Choroid plexus epithelial cell (primary cell): ENCODE measurements at regions not wholly inside any gene's neighbourhood (a gene's known extent, or its start where the extent isn't known, plus 50 kb on each side); places are given as distances from the start of the nearest gene placed in this dataset.

ENCODE experiments used
- DNase-seq: peaks from one replicate; pipeline ENCODE4 v3.0.0-alpha.2; 2010; ENCODE audit warnings: low read depth
- H3K4me3 ChIP-seq: 2 replicates; pipeline ENCODE4 v1.5.1; 2011; ENCODE audit warnings: low read depth, mild to moderate bottlenecking, control low read depth, low read length, moderate library complexity
- TF ChIP-seq, protein P1 (sequence below): conservative IDR thresholded peaks from 2 replicates; pipeline ENCODE4 v1.5.1; 2011; ENCODE audit warnings: low read depth, mild to moderate bottlenecking, control low read depth, inconsistent platforms, low read length, moderate library complexity

DNA sequence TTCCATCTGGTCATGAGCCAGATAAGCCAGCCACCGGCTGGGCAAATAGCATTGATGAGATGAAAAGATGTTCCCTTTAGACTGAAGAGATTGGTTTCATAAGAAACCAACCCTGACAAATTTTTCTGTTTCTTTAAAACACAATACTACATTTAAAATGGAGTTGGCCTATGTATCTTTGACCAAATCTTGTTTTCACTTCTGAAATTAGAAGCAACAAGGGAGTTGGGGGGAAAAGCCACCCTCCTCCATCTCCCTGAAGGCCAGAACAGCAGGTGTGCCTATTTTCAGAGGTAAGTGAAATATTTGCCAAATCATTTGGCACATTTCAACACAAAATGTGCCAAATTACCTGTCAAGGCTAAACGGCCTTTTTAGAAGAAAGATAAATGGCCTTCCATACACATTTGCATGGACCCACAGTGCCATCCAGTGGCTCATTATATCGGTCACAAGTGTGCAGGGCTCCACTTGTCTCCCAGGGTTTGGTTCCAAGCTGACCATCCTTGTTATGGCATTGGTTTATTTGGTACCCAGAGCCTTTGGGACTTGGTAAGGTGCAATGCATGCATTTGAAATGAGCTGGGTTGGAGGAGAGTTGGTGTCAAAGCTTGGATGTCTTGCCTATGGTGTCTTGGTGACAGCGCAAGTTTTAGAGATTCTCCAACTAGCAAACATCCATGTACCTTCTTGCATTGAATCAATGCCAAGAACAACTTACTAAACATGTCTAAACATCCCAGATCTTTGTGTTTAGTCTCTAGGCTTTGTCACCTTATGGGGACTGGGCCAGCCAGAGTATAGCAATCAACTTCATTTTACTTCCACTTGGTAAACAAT lies 372.0 kb upstream of the KIF2A start:
- DNase-seq: peak; percentile 73
- H3K4me3 ChIP-seq: no peak overlapping the region
- TF ChIP-seq, protein P1, sequence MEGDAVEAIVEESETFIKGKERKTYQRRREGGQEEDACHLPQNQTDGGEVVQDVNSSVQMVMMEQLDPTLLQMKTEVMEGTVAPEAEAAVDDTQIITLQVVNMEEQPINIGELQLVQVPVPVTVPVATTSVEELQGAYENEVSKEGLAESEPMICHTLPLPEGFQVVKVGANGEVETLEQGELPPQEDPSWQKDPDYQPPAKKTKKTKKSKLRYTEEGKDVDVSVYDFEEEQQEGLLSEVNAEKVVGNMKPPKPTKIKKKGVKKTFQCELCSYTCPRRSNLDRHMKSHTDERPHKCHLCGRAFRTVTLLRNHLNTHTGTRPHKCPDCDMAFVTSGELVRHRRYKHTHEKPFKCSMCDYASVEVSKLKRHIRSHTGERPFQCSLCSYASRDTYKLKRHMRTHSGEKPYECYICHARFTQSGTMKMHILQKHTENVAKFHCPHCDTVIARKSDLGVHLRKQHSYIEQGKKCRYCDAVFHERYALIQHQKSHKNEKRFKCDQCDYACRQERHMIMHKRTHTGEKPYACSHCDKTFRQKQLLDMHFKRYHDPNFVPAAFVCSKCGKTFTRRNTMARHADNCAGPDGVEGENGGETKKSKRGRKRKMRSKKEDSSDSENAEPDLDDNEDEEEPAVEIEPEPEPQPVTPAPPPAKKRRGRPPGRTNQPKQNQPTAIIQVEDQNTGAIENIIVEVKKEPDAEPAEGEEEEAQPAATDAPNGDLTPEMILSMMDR: peak; percentile 80

DNA sequence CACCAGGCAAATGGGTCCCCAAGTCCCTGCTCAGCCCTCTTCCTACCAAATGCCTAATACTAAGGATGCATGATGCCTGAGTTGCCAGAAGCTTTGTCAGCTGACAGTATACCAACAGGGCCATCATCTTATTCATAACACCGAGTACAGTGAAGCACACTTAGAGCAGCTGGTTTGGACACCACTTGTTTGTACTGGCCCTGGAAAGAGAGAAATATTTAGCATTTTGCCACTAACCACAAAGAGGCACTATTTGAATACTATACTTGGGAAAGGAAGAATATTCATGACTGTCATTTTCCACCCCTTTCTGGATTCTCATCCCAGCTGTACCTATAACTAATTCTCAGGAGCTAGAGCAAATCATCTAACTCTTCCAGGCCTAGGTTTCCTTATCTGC lies 364.4 kb upstream of the KIF2A start:
- TF ChIP-seq, protein P1: no peak
- H3K4me3 ChIP-seq: no peak overlapping the region
- no peak for DNase-seq

DNA sequence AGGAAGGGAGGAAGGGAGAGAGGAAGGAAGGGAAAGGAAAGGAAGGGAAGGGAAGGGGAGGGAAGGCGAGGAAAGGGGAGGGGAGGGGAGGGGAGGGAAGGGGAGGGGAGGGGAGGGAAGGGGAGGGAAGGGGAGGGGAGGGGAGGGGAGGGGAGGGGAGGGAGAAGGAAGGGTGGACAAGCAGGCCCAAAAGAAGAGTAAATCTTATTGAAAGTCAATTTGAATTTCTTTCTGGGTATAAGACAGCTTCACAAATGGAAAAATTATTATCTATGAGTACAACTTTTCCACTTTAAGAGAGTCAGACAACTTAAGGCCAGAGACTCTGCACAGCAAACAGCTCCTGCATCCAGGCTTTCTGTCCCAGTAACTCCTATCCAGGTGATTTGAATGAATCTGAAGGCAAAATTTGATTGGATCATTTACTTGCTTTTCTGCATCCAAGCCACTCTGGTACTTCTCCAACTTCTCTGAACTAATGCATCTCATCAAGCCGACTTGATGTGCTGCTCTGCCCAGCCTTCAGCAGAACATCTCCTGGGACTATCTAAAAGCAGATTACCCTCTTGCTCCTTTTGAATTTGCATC lies 363.4 kb upstream of the KIF2A start:
- DNase-seq: no peak
- TF ChIP-seq, protein P1: no peak

DNA sequence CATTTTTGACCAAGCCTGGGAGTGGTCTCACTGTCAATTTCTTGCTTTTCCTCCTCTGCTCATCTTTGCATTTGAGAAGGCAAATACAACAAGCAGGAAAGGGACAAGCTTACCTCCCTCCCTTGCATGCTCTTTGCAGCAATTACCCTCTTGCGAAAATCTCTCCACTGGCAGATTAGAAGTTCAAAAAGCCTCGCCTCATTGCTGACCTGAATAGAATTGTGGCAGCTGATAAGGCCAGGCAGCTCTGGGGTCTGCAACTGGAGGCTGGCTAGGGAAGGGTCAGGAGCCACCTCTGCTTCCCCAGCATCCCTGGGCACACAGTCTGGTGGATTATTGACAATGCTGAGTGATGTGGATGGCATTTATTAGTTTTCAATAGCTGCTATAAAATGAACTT lies 362.3 kb upstream of the KIF2A start:
- TF ChIP-seq, protein P1: no peak
- DNase-seq: no peak
- no peak overlapping the region for H3K4me3 ChIP-seq

More for the DNA sequence above, 363.4 kb upstream of the KIF2A start:
- H3K4me3 ChIP-seq: no peak overlapping the region

DNA sequence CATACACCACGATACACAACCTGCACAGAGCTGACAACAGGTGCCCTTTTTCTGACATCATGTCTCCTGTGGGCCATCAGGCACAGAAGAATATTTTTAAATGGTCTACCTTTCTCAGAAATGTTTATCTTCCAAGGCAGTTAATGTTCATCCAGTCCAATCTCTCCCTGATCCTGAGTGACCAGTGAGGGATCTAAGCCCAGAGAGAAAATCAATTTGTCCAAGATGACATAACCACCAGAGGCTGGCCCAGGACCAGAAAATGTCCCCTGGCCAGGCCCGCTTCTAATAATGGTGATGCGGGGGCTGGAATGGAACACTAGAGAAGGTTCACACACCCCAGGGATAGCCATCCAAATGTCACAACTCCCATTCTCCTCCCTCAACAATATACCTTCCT lies 357.9 kb upstream of the KIF2A start:
- H3K4me3 ChIP-seq: no peak overlapping the region
- TF ChIP-seq, protein P1: no peak

DNA sequence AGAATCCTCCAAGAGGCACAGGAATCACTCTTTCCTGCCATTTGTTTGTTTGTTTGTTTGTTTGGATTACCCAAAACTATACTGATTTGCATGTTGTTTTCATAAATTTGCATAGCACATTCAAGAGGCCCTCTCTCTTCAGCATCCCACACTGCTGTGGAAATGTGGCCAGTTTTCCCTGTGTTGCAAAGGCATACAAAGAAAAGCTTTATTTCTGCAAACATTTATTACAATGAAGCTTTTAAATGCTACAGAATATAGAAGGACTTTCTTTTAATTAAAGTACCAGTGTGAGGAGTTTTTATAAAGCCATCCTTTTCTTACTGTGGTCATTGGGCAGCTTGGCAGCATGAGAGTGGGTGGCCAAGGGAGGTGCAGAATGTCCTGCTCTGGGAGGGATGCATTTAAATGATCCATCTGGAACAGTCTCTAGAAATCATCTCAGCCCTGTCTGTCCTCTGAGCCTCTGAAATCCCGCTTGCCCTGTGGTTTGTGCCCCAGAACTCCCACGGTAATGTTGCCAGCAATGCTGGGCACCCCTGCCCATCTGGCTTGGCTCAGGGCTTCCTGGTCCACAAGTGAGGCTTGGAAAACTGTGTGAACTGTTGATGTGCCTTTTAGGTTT lies 356.8 kb upstream of the KIF2A start:
- no peak for DNase-seq
- no peak overlapping the region for H3K4me3 ChIP-seq
- TF ChIP-seq, protein P1: no peak

More for the DNA sequence above, 357.9 kb upstream of the KIF2A start:
- DNase-seq: no peak
